ENCODE measurements at regions not wholly inside any gene's neighbourhood (a gene's known extent, or its start where the extent isn't known, plus 50 kb on each side); places are given as distances from the start of the nearest gene placed in this dataset.
A peak's percentile ranks its signal among the peaks of the same experiment; 100 is the strongest.
"Not testable (repeated sequence)": the region's sequence is repeated elsewhere in the genome, so short reads cannot be mapped to it uniquely, and the experiment has no call there.

- no peak for DNase-seq
Observed at GRCh38 chr12:102344691-102345090, 135.7 kb downstream of the IGF1 start.

DNA sequence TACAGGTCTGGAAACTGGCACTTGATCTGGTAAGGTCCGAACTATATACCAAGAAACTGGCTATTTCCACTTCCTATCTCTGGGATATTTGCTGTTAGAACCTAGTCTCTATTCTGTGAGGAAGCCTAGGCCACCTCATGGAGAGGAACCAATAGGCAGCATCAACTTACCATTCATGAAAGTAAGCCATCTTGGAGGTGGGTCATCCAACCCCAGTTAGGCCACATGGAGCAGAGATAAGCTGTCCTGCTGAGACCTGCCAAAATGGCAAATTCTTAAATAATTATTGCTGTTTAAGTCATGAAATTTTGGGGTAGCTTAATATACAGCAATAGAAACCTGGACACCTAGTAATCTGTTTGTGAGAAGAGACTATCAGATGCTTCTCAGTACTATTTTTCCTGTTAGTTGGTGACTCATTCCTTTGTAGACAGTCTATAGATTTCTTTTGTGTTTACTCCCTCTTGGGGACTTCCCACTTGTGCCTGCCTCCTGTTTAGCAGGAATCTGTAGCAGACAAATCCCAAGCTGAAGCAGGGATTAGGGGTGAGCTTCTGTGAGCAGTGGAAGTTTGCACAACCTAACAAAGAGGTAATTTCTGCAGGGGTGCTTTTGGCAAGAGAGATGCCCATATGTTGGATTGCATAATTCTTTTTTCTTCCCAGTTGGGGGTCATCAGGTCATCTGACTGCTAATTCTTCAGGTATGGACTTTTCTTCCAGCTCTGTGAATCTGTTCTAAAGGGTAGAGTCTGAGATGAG is 136.8 kb downstream of the IGF1 start:
- no peak for DNase-seq

DNA sequence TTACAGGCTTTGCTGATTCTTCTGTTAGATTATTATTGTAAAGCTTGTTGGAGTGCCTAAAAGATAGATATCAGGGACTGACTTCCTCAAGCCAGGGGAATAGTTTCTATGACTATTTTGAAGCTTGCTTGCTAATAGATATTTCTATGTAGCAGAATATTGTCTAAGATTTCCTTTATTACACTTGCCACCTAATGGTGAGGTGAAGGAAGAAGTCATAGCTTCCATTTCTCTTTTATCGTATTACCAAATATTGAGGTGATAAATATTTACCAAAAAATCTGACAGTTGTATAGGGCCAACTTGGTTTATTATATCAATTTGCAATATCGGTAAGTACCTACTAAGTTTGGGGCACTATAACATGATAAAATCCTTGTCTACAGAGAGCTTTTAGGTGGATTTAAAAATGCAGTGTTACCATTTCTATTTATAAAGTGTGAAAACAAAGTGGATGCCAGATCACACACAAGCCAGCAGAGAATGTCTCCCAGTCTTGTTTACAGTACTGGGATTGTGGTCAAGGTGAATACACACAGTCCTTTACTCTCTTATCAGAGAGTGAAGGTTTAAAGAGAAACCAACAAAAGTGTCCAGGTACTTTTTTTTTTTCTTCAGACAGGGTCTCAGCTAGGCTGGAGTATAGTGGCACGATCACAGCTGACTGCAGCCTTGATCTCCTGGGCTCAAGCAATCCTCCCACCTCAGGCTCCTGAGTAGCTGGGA is 137.9 kb downstream of the IGF1 start:
- DNase-seq = no peak

DNA sequence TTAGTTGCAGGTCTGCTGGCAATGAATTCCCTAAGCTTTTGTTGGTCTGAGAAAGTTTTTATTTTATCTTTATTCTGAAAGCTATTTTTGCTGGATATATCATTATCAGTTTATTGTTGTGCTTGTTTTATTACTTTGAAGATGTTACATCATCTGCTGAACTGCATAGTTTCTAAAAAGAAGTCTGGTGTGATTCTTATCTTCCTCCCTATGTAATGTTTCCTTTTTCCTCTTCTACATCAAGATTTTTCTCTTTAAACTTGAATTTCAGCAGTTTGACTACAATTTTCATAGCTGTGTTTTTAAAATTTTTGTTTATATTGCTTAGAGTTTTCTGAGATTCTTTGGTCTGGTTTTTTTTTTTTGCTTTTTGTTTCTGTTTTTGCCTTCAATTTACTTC is 137.1 kb upstream of the PMCH start:
- DNase-seq = no peak

- DNase-seq = no peak
Observed at GRCh38 chr12:102331419-102331818, 133.8 kb upstream of the PMCH start.

- DNase-seq = no peak
Observed at GRCh38 chr12:102329883-102330282, 132.2 kb upstream of the PMCH start.

DNA sequence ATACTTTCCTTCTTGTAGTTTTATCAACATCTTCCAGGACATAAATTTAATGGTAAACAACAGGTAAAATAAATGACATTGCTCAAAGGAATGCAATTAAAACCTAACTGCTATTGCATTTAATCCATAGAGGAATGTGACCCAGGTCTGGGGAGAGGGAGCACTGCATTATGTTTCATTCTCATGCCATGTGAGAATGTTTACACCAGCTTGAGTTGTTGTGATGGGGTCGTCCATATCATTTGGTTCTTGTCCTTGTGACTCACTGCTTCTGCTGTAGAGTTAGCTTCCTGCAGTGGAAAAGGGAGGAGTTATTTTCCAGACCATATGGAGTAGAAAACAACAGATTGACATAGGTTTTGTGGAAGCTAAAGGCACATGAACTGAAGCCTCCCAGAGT is 129.3 kb upstream of the PMCH start:
- no peak for DNase-seq

DNA sequence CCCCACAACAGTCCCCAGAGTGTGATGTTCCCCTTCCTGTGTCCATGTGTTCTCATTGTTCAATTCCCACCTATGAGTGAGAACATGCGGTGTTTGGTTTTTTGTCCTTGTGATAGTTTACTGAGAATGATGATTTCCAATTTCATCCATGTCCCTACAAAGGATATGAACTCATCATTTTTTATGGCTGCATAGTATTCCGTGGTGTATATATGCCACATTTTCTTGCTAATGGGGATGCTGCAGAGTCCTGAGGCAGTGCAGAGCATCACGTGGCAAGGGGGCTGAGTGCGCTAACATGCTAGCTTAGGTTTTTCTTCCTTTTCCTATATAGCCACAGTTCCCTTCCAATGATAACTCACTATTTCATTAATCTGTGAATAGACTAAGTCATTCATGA is 127.5 kb upstream of the PMCH start:
- DNase-seq = not testable (repeated sequence)

DNA sequence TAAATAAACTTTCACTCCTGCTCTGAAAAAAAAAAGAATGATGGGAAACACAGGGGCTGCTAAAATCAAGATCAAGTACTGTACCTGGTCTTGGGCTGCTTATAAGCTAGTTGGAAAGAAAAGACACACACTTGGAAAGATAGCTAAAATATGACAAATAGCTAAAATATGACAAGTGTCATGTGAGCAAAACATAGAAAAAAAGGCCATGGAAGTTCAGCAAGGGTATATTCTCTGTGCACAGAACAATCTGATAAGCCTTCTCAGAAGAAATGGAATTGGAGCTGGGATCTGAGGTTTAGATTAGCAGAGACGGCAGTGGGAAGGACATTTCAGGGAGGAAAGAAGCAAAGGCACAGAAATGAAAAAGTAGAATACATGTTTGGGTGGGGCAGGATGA is 126.2 kb upstream of the PMCH start:
- no peak for DNase-seq

- DNase-seq = no peak
Observed at GRCh38 chr12:102322254-102322653, 124.6 kb upstream of the PMCH start.

- DNase-seq = no peak
Observed at GRCh38 chr12:102321305-102322082, 123.9 kb upstream of the PMCH start.

GRCh38 chr12:102317155-102317554 is 119.5 kb upstream of the PMCH start:
- no peak for DNase-seq

DNA sequence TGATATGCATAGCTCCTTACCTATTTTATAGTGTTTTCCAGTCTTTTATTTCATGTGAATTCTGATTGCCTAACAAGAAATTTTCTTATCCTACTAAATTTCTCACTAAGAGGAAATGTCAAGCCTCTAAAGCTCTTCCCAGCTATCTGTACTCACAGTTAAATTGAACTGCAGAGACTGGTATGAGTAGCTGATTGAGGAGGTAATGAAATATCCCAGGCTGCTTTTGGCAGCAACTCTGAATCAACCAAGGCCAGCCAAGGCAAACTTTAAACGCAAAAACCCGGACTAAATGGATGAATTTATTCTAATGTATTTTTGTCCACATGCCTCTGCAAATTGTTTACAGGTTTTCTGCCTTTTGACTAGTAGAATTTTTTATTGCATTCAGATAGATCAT is 119.1 kb upstream of the PMCH start:
- DNase-seq = no peak

DNA sequence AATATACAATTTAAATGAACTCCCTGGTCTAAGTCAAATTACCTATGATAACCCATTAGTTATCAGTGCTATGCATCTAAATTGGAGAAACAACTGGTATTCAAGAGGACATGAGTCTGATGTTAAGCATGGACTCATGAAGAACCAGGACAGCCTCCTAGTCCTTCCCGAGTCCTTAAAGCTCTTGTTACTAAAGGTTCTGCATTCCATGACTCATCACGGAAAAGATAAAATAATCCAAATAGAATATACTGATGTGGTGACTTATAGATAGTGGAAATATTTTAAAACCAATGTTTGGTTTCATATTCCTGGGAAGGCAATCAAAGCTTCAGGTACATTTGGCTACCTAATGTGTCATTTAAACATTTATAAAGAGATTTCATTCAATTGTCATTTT is 117.2 kb upstream of the PMCH start:
- DNase-seq = no peak

- DNase-seq = not testable (repeated sequence)
Observed at GRCh38 chr12:102313116-102313971, 115.7 kb upstream of the PMCH start.

GRCh38 chr12:102305486-102305885 is 107.9 kb upstream of the PMCH start:
- no peak for DNase-seq

GRCh38 chr12:102304667-102305066 is 107.0 kb upstream of the PMCH start:
- not testable (repeated sequence) for DNase-seq

DNA sequence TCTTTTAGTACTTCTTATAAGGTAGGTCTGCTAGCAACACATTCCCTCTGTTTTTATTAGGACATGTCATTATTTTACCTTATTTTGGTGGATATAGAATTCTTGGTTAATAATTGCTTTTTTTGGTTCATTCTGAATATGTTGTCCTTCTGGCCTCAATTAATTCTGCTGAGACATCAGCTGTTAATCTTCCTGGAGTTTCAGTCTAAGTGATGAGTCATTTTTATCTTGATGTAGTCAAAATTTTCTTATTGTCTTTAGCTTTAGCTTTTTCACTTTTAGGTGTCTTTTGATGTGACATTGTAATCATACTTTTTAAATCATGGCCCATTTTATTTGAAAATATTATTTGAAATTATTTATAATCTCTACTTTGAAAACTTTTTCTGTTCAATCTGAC is 104.9 kb upstream of the PMCH start:
- DNase-seq = no peak

GRCh38 chr12:102301547-102301946 is 103.9 kb upstream of the PMCH start:
- no peak for DNase-seq

DNA sequence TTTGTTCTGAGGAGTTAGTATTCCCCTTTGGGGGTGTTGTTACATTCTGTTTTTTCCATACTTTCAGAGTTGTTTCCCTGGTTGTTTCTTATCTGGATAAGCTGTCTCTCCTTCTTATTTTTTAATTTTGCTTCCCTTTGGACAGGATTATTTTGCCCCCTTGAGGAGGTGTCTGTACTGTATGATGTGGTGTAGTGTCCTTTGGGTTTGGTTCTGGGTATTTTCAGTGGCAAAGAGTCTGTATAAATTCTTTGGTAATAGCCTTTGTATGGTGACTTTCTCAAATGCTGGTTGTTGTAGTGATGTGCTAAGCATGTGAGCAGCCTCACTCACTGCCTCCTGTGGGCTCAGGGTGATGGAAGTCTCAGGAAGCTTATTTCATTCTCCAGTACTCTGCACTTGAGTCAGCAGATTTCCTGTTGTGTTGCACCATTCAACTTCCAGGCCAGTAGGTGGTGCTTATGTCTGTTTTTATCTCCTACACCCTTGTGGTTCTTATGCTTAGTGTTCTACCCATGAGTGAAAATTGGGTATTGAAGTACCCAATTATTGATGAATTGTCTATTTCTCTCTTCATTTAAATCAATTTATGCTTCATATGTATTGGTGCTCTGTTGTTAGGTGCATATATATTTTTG is 103.3 kb upstream of the PMCH start:
- DNase-seq = peak in 1 of 2 donors; percentile 14

GRCh38 chr12:102299731-102300130 is 102.1 kb upstream of the PMCH start:
- no peak for DNase-seq

DNA sequence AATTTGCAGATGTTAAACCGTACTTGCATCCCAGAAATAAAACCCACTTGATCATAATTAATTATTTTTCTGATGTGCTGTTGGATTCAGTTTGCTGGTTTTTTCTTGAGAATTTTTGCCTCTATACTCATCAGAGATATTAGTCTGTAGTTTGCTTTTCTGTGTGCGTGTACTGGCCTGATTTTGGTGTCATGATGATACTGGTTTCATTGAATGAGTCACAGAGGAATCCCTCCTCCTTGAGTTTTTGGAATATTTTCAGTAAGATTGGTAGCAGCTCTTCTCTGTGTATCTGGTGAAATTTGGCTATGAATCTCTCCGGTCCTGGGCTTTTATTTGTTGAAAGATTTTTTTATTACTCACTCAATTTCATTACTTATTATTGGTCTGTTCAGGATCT is 100.4 kb upstream of the PMCH start:
- no peak for DNase-seq

Measured in CD4-positive, alpha-beta T cell treated with Interleukin-4 for 1 hour (primary cell).